HG02884 (cell line): ENCODE measurements at regions not wholly inside any gene's neighbourhood (a gene's known extent, or its start where the extent isn't known, plus 50 kb on each side); places are given as distances from the start of the nearest gene placed in this dataset.

ENCODE experiments used
- ATAC-seq: cut with Tn5 transposase; IDR thresholded peaks from one replicate; pipeline ENCODE4 v1.9.1; 2021; ENCODE audit warnings: mild to moderate bottlenecking, moderate library complexity; ENCODE audit not compliant: unreplicated experiment

GRCh38 chr2:221205103-221205673 lies 366.9 kb downstream of the EPHA4 start:
- ATAC-seq: no peak

- no peak for ATAC-seq
Observed at GRCh38 chr2:221210686-221211085, 361.4 kb downstream of the EPHA4 start.

DNA sequence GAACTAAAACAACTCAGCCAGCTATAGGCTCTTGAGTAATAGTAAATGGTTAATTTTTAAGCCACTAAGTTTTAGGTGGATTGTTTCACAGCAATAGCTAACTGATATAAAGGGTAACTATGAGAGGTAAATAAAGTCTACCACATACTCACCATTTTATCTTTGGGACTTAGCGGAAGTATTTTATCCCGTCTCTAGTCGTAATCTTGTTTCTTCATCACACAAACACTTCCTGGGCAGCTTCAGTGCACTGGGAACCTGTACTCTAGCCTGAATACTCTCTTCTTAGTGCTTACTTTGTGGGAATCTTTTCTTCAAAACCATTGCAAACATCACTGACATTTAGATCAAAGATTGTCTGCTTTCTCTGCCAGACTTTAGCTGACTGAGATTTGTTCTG lies 360.5 kb downstream of the EPHA4 start:
- no peak for ATAC-seq

GRCh38 chr2:221212105-221212504 lies 360.0 kb downstream of the EPHA4 start:
- ATAC-seq: no peak

DNA sequence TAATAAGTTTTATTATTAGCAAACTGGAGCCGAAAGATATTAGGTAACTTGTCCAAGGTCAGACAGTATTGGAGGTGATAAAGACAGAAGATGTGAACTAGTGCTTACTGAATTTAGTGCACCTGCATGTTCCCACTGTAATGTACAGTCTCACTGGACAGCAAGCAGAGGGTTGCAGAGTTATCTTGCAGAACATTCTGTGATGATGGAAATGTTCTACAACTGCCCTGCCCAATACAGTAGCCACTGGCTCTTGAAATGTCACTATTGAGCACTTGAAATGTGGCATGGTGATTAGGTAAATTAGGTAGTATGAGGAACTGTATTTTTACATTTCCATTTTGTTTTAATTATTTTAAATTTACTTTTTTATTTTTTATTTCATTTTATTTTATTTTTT lies 356.6 kb downstream of the EPHA4 start:
- no peak for ATAC-seq

DNA sequence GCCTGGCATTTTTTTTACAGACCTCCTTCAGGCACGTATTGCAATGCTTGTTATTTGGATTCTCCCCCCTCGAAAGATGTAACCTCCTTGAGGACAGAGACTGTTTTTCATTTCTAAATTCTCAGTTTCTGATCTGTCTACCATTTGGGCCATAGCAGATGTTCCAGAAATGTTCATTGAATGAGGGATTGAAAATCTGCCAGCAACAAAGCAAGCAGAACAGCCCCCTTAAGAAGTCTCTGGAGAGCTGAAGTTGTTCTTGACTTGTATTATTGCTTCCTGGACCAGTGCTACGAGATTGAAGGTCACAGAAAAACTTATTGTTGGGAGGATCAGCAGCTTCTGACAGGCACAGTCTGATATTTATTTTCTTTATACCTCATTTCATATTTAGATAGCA lies 355.5 kb downstream of the EPHA4 start:
- no peak for ATAC-seq

DNA sequence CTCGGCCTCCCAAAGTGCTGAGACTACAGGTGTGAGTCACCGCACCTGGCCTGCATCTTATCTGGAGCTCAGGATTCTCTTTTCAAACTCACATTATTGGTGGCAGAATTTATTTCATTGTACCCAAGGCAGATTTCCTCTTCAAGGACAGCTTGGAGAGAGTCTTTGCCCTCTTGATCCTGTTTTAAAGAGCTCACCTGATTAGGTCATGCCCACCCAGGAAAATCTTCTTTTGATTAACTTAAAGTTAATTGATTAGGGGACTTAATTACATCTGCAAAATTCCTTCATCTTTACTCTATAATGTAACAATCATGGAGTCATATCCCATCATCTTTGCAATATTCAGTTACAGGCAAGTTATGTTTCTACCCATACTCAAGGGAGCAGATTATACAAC lies 346.4 kb downstream of the EPHA4 start:
- ATAC-seq: no peak

- no peak for ATAC-seq
Observed at GRCh38 chr2:221228214-221228769, 343.8 kb downstream of the EPHA4 start.

DNA sequence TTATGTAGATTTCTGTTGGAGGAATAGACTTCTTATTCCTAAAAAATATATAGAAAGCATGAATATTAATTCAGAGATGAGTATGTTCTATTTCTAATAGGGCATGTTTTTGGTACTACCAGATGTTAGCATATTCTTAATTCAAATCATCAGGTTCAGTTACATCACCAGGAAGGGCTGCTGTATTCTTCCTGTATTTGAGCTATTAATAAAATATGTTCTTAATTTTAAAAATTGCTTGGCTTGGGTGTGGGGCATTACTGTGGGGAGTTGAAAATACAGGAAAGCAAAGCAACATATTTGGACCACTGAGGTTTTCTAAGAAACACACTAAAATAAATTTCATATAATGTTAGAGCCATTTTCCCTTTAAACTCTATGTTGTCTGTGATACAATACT lies 343.0 kb downstream of the EPHA4 start:
- ATAC-seq: no peak

GRCh38 chr2:221231511-221231910 lies 340.6 kb downstream of the EPHA4 start:
- no peak for ATAC-seq

DNA sequence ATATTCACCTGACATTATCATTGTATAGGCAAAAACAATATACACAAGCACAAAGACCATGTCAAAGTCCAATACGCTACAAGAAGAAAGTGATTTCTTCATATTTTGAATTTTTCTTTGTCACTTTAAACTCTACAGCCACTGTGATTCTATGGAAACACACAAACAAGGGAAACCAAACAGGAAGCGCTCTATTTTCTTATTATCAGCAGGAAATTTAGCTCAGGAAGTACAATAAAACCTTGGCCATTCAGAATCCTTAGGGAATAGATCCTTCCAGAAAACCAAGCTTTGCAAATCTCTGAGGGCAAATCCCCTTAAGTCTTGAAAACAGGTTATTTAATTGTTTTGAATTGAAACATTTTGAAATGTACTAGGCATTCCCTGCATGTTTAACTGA lies 336.2 kb downstream of the EPHA4 start:
- ATAC-seq: no peak

DNA sequence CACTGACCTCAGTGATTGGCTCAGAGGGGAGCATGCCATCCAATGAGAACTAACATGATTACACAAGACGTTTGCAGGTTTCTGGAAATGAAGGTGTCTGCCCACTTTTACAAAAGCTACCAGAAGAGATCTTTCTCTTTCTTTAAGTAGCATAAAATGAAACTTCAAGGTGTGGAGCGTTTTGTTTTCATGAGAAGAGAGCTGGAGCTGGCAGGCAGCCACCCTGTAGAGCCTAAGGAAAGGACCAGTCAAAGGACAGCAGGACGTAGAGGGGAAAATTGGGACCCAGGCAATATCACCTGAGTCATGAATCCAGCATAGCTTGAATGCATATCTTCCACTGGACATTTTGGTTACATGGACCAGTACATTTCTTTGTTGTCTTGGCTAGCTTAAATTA lies 331.0 kb downstream of the EPHA4 start:
- no peak for ATAC-seq

GRCh38 chr2:221243771-221244170 lies 328.3 kb downstream of the EPHA4 start:
- ATAC-seq: no peak

- ATAC-seq: no peak
Observed at GRCh38 chr2:221245045-221245444, 327.1 kb downstream of the EPHA4 start.

DNA sequence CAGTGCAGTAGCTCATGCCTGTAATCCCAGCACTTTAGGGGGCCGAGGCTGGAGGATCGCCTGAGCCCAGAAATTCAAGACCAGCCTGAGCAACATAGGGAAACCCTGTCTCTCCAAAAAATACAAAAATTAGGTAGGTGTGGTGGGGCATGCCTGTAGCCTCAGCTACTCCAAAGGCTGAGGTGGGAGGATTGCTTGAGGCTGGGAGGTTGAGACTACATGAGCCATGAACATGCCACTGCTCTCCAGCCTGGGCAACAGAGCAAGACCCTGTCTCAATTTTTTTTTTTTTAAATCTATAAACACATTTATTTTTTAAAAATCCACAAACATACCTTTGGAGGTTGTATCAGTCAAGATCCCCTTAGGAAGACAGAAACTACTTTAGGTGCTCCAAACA lies 326.3 kb downstream of the EPHA4 start:
- no peak for ATAC-seq

- no peak for ATAC-seq
Observed at GRCh38 chr2:221254299-221254698, 317.8 kb downstream of the EPHA4 start.

GRCh38 chr2:221255862-221256261 lies 316.2 kb downstream of the EPHA4 start:
- ATAC-seq: no peak

DNA sequence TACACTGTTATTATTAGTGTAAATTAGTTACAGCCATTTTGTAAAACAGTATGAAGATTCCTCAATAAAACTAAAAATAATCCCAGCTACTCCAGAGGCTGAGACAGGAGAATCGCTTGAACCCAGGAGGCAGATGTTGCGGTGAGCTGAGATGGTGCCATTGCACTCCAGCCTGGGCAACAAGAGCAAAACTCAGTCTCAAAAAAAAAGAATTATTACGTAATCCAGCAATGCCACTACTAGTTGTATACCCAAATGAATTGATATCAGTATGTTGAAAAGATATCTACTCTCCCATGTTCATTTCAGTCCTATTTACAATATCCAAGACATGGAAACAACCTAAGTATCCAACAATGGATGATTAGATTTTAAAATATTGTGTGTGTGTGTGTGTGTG lies 313.6 kb downstream of the EPHA4 start:
- ATAC-seq: no peak

DNA sequence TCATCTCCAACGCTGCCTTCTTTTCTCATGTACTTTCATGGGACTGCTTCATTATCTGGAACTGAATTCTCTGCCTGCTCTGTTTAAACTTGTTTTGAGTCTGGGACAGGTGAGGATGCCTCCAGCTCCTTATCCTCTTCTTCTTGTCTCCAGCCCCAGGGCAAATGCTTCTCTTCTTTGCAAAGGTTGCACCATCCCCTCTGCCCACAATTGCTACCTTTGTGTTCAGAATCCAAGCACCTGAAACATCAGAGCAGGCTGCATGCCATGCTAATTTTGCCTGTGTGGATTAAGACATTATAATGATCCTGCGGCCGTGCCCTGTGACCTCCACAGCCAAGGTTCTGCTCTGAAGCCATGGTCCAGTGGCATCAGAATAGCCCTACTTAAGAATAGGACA lies 309.5 kb downstream of the EPHA4 start:
- no peak for ATAC-seq

GRCh38 chr2:221263573-221263972 lies 308.5 kb downstream of the EPHA4 start:
- ATAC-seq: no peak

- no peak for ATAC-seq
Observed at GRCh38 chr2:221264318-221264717, 307.8 kb downstream of the EPHA4 start.

GRCh38 chr2:221267773-221268425 lies 304.2 kb downstream of the EPHA4 start:
- no peak for ATAC-seq

DNA sequence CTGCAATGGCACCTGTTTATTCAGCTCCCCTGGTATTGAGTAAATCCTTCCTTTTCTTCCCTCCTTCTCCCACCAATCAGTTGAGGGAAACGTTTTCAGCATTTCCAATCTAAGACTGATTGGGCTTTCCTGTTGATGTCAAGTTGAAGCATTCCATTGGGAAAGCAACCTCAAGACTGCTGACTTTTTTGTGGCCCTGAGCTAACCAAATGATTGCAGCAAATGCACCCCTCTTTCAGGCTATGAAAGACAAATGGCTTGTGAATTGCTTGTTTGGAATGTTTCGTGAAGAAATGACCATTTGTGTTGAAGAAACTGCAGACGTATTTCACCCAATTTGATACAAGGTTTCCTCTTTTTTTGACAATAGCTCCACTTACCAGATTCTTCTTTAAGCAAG lies 303.5 kb downstream of the EPHA4 start:
- no peak for ATAC-seq
